ENCODE measurements at regions not wholly inside any gene's neighbourhood (a gene's known extent, or its start where the extent isn't known, plus 50 kb on each side); places are given as distances from the start of the nearest gene placed in this dataset.

- DNase-seq: no peak
Measured at GRCh38 chr9:91141407-91141965, 220.2 kb downstream of the AUH start.

DNA sequence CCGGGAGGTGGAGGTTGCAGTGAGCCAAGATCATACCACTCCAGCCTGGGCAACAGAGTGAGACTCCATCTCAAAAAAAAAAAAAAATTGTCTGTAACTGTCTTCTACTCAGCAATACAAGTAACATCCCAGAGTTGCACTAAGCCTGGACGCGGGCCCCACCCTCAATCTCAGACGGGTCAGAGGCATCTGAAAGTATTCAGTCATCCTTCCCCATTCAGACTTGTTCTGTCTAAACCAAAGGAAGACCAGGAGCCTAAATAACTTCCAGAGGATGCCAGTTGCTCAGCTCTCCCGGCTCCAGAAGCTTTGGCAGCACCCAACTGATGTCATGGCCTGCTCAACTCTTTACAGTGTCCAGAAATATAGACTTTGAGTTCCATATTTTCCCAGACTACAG lies 218.6 kb downstream of the AUH start:
- no peak for DNase-seq

DNA sequence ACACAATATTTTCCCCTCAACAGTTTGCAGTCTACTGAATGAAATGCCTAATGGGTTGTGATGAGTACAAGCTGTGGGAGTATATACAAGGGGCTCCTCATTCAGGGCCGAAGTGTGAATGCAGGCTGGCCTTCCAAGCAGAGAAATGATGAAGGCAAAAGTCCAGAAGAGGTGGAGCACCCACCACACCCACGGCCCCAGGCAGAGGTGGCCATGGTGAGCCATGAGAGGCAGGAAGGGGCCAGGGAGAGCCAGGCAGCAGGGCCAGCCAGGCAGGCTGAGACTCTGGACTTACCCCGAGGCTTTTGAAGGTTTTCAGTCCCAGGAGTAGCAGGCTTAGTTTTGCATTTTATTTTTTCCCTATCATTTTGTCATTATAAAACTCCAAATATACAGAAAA lies 218.1 kb downstream of the AUH start:
- no peak for DNase-seq

DNA sequence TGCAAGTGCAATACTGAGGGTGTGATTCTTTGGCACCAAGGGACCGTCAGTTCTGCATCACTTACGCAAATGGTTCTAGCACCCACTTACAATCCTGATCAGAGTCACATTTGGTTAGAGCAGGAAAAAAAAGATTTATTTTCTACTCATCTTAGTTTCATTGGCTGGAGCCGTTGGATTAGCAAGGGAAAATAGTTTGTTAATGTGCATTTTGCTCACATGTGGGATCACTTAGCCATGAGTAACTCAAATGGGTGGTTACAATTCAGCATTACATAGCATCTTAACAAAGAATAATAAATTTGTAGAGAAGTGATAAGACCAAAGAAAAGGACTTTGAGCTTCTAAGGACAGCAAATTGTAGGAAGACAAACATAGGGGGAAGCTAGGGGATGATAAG lies 216.9 kb downstream of the AUH start:
- no peak for DNase-seq

GRCh38 chr9:91145496-91145895 lies 216.2 kb downstream of the AUH start:
- no peak for DNase-seq

GRCh38 chr9:91146391-91147019 lies 215.2 kb downstream of the AUH start:
- DNase-seq: no peak

DNA sequence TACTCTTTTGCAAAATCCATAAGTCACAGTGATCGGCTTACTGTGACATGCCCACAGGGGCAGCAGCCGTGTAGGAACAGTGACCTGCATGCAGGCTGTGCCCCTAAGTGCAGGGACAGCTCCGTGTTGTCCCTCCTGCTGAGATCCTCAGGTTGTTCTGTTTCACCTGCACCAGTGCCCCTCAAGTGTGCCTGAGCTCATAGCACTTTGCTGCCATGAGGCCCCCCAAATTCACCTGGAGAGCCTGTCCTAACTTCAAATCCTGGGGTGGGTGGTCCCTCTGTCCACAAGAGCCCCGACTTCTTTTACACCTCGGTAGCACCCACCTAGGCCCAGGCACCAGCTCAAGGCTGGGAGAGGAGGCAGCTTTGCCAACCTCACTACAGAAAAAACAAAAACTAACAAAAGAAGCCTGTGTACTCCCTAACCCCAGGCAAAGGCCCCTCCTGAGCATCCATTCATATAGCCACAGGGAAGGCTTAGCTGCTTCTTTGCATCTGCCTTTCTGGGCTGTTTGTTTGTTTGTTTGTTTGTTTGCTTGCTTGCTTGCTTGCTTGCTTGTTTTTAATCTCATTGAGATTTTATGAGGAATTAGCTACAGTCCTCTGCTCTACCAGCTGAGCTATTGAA lies 214.5 kb downstream of the AUH start:
- no peak for DNase-seq

GRCh38 chr9:91148306-91148705 lies 213.4 kb downstream of the AUH start:
- DNase-seq: no peak

GRCh38 chr9:91150273-91150997 lies 211.3 kb downstream of the AUH start:
- DNase-seq: no peak

DNA sequence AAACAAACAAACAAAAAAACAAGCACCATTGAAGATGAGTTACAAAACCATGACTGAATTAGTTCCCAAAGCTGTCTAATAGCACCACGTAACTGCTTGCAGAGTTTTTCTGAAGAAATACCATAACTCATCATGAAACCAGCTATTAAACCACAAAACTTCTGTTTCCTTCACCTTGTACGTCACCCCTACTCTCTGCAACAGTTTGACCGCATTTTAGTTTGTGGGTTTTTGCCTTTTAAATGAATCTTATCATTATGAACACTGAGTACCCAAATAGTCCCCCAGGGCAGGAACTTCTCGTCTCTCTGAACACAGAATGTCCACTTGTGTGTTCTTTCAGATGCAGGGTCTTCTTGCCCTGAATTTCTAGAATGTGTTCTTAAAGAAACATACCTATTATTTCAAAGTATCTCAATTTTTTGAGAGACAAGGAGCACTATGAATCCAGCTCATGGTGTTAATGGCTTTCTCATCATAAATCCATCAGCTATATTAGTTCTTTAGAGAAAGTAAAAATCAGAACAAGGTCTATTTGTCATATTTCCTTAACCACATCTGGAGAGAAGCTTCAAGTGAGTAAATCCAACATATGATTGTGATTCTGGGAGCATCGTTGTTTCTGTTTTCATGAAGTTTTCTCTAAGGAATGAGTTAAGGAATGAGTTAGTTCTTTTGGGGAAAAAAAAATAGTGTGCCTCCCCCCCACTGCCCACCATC lies 210.6 kb downstream of the AUH start:
- DNase-seq: peak; percentile 60

- DNase-seq: no peak
Measured at GRCh38 chr9:91151718-91152095, 210.0 kb downstream of the AUH start.

DNA sequence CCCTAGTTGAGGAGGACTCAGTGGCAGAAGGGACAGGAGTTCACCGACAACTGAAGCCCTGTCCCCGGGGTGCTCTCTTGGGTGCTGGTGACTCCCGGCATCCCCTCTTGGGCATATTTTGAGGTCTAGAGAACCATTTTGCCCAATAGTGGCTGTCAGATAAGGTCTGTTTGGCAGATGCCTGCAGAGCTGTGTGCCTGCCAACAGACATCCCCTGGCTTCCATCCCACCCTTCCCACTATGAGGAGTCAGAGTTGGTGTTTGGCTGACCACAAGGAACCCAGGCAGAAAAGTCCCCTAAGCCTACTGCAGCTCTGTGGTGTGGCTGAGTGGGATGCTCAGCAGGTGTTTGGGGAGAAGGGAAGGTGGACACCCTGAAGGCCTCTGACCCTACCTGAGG lies 207.0 kb downstream of the AUH start:
- no peak for DNase-seq

GRCh38 chr9:91155181-91155580 lies 206.5 kb downstream of the AUH start:
- no peak for DNase-seq

DNA sequence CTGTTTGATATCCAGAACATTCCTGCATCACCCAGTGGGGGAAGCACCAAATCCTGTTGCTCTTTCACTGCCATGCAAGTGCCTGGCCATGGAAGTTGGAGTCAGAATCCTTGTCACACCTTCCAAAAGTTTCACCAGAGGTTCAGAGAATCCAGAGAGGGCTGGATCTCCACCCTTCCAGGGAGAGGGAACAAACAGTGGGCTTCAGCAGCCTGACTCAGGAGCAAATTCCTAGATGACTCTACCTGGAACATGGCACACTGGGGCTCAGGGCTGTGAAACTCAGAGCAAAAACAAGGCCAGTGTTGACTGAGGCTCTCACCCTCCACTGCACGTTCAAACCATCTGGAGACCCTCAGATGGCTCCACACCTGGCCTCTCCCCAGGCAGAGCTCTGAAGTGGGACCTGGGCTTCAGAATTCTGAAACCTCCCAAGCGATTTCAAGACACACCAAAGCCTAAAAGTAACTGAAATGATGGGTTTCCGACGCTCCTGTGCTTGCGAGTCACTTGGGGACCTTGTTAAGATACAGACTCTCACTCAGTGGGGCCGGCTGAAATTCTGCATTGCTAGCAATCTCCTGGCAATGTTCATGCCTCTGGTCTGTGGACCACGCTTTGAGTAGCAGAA lies 205.9 kb downstream of the AUH start:
- no peak for DNase-seq

GRCh38 chr9:91156451-91157234 lies 205.1 kb downstream of the AUH start:
- no peak for DNase-seq

GRCh38 chr9:91157883-91158282 lies 203.8 kb downstream of the AUH start:
- DNase-seq: no peak

DNA sequence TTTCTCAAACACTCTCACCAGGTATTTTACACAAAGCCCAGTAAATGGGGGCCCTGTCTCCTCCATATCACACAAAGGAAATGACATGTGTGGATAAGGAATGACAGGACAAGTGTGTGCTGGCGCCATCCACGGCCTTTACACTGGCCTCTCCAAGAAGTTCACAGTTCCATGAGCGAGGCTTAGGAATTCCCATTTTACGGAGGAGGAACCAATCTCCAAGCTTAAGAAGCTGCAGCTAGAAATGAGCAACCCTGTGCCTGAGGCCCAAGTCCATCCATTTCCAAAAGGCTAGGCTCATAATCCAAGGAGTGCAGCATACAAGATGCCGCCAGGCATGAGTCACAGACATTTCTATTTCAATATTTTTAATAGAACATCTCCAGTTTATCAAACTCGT lies 203.4 kb downstream of the AUH start:
- no peak for DNase-seq

GRCh38 chr9:91158946-91159345 lies 202.8 kb downstream of the AUH start:
- DNase-seq: no peak

- no peak for DNase-seq
Measured at GRCh38 chr9:91159664-91160121, 202.0 kb downstream of the AUH start.

DNA sequence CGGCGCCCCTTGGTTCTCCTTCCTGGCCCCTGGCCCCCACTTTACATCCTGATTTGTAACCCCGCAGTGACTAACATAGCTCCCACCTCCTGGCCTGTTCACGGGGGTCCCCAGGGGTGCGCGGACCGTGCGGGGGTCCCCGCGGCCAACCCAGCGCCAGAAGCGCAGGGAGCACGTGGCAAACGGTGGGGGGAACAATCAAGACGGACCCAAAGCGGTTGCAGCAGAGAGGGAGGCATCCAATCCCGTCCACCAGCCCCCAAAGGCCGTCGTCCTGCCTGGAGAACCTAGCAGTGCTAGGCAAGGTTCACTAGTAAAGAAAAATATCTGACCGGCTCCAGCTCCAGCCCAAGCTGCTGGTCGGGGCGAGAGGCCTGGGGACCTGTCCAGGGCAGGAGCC lies 201.5 kb downstream of the AUH start:
- DNase-seq: no peak

DNA sequence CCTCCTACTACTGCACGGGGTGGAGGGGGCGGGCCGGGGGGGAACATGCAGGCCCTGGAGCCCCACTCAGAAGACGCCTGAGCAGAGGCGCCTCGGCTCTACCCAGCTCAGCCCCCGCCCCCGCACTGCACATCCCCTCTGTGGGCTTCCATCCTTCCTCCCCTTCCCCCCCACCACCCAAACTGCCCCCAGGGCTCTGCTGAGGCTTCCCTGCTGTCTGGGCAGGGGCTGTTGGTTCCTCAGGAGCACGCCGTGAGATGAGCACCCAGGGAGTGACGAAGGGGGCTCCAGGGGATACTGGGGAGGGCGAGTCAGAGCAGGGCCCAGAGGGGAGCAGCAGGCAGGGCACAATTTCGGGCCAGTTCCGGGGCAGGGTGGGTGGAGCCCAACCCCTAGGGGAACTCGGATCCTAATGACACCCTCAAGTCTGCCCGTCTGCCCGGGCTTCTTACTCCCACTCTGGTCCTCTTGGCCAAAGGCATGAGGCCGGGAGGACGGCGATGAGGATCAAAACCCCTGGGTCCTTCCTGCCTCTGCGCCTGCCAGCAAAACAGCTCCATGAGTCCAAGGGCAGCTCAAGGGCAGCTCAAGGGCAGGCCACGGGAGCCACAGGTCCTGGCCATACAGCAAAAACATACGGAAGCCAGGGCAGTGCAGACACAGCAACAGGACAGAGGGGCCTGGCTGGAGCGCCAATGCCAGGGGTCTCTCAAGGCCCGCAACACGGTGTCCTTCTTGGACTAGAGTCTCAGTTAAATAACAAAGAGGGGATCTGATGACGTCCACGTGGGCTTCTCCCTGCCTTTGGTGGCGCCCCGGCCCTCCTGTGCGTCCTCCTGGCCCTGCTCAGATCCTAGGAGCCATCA lies 200.9 kb downstream of the AUH start:
- DNase-seq: no peak

All from stimulated activated CD4-positive, alpha-beta T cell treated with anti-CD3 and anti-CD28 coated beads, Interleukin-4, amount 100 ng/mL, for 24 hours (primary cell).